IMR-90 (cell line): ENCODE measurements at regions not wholly inside any gene's neighbourhood (a gene's known extent, or its start where the extent isn't known, plus 50 kb on each side); places are given as distances from the start of the nearest gene placed in this dataset.

Experiments
- ATAC-seq: fragments of 200-7000 bp; cut with Tn5 transposase; 2 replicates; pipeline ENCODE4 v1.9.1; 2020; ENCODE audit warnings: low read depth, mild to moderate bottlenecking, moderate library complexity
- BruUV-seq: library from RNA; stranded (reverse); fragments of 400-500 nt; replicated peaks from 2 replicates; lab custom pipeline; 2021; lab: Mats Ljungman, UMichigan
- CTCF ChIA-PET: fragments of 300-600 bp; formaldehyde crosslinking; extraction: SDS; loops from one replicate; lab custom pipeline; 2021; ENCODE audit warnings: antibody characterized with exemption; lab: Yijun Ruan, JAX
- POLR2A ChIA-PET: fragments of 300-600 bp; sonication (Branson Sonifier 250); formaldehyde crosslinking; loops from one replicate; lab custom pipeline; 2022; ENCODE audit warnings: antibody characterized with exemption; ENCODE audit not compliant: unreplicated experiment; lab: Charles Lee
- DNase-seq: peaks from one replicate; pipeline ENCODE4 v3.0.0; 2013
- H2AFZ ChIP-seq: replicated peaks from 2 replicates; pipeline ENCODE3; 2013; ENCODE audit warnings: low read length, mild to moderate bottlenecking; ENCODE audit not compliant: poor library complexity
- H2AK5ac ChIP-seq: 2 replicates; pipeline ENCODE4 v1.6.1; 2013; ENCODE audit warnings: low read depth, low read length, inconsistent platforms
- H2AK9ac ChIP-seq: replicated peaks from 2 replicates; pipeline ENCODE3; 2013; ENCODE audit warnings: mild to moderate bottlenecking, low read depth, low read length, moderate library complexity; ENCODE audit not compliant: poor library complexity
- H2BK120ac ChIP-seq: 2 replicates; pipeline ENCODE4 v1.6.1; 2013; ENCODE audit warnings: low read depth, low read length, inconsistent platforms
- H2BK15ac ChIP-seq: 3 replicates; pipeline ENCODE4 v1.6.1; 2013; ENCODE audit warnings: low read depth, low read length, inconsistent platforms
- H2BK20ac ChIP-seq: 2 replicates; pipeline ENCODE4 v1.6.1; 2013; ENCODE audit warnings: low read depth, mild to moderate bottlenecking, inconsistent platforms, low read length, moderate library complexity
- H2BK5ac ChIP-seq: 2 replicates; pipeline ENCODE4 v1.6.1; 2013; ENCODE audit warnings: mild to moderate bottlenecking, low read depth, low read length, inconsistent platforms; ENCODE audit not compliant: poor library complexity, severe bottlenecking
- H3K14ac ChIP-seq: replicated peaks from 2 replicates; pipeline ENCODE4 v1.6.1; 2013; ENCODE audit warnings: low read depth, low read length, inconsistent platforms
- H3K18ac ChIP-seq: 2 replicates; pipeline ENCODE4 v1.6.1; 2013; ENCODE audit warnings: low read depth, low read length, control low read depth
- H3K23ac ChIP-seq: 2 replicates; pipeline ENCODE4 v1.6.1; 2013; ENCODE audit warnings: low read depth, low read length, inconsistent platforms
- H3K27ac ChIP-seq: 2 replicates; pipeline ENCODE4 v1.5.1; 2013; ENCODE audit warnings: mild to moderate bottlenecking, control low read depth, low read length; ENCODE audit not compliant: insufficient read depth
- H3K27me3 ChIP-seq: 2 replicates; pipeline ENCODE4 v1.6.1; 2013; ENCODE audit warnings: low read length; ENCODE audit not compliant: control insufficient read depth, insufficient read depth
- H3K36me3 ChIP-seq: 2 replicates; pipeline ENCODE4 v1.6.1; 2013; ENCODE audit warnings: low read length, mixed read lengths; ENCODE audit not compliant: control insufficient read depth, insufficient read depth
- H3K4ac ChIP-seq: 2 replicates; pipeline ENCODE4 v1.6.1; 2013; ENCODE audit warnings: low read depth, low read length, inconsistent platforms
- H3K4me1 ChIP-seq: 2 replicates; pipeline ENCODE4 v1.6.1; 2013; ENCODE audit warnings: low read length, mixed read lengths; ENCODE audit not compliant: control insufficient read depth, insufficient read depth
- H3K4me2 ChIP-seq: 2 replicates; pipeline ENCODE4 v1.6.1; 2013; ENCODE audit warnings: low read depth, mild to moderate bottlenecking, control low read depth, low read length, moderate library complexity
- H3K4me3 ChIP-seq: 2 replicates; pipeline ENCODE4 v1.5.1; 2013; ENCODE audit warnings: low read depth, mild to moderate bottlenecking, control low read depth, low read length, moderate library complexity; ENCODE audit not compliant: insufficient read depth
- H3K56ac ChIP-seq: 2 replicates; pipeline ENCODE4 v1.6.1; 2013; ENCODE audit warnings: low read length, inconsistent platforms; ENCODE audit not compliant: insufficient read depth; ENCODE audit errors: extremely low read depth
- H3K79me1 ChIP-seq, 2 experiments: 2 replicates each; pipeline ENCODE4 v1.6.1; 2013; ENCODE audit warnings: low read length in 2 of 2, inconsistent platforms in 1 of 2, low read depth in 1 of 2
- H3K9ac ChIP-seq: 2 replicates; pipeline ENCODE4 v1.6.1; 2013; ENCODE audit warnings: low read depth, low read length, control low read depth
- H3K9me1 ChIP-seq: 2 replicates; pipeline ENCODE4 v1.6.1; 2013; ENCODE audit warnings: low read length, inconsistent platforms; ENCODE audit not compliant: insufficient read depth
- H3K9me3 ChIP-seq: 2 replicates; pipeline ENCODE4 v1.6.1; 2013; ENCODE audit warnings: low read length; ENCODE audit not compliant: control insufficient read depth, insufficient read depth
- H4K20me1 ChIP-seq: 2 replicates; pipeline ENCODE4 v1.6.1; 2013; ENCODE audit warnings: low read length, inconsistent platforms; ENCODE audit not compliant: insufficient read depth
- H4K5ac ChIP-seq: 2 replicates; pipeline ENCODE4 v1.6.1; 2013; ENCODE audit warnings: mild to moderate bottlenecking, low read depth, low read length, control low read depth
- H4K8ac ChIP-seq, 2 experiments: 2 replicates each; pipeline ENCODE4 v1.6.1; 2013; ENCODE audit warnings: low read depth in 2 of 2, low read length in 2 of 2, control low read depth in 1 of 2, inconsistent platforms in 1 of 2
- H4K91ac ChIP-seq: 2 replicates; pipeline ENCODE4 v1.6.1; 2013; ENCODE audit warnings: low read depth, low read length, inconsistent platforms; ENCODE audit not compliant: insufficient read depth
- CHD1 ChIP-seq: IDR thresholded peaks from 2 replicates; pipeline ENCODE4 v1.6.1; 2012; ENCODE audit warnings: low read depth, low read length, improper control_type of control experiment
- RAD21 ChIP-seq: IDR thresholded peaks from 2 replicates; pipeline ENCODE4 v1.6.1; 2012; ENCODE audit warnings: low read length, improper control_type of control experiment
- WGBS, 2 experiments: methylation state at CpG; one replicate each; pipeline versions ENCODE4 v1.1.5 to v1.1.7; 2013; ENCODE audit warnings: missing lambda C conversion rate in 2 of 2; ENCODE audit not compliant: insufficient read length in 1 of 2; ENCODE audit errors: extremely low coverage in 2 of 2; 5-methylcytosine and 5-hydroxymethylcytosine counted together
- dilution Hi-C: fragments of 300-500 bp; cut with HindIII; formaldehyde crosslinking; loops from one replicate; pipeline ENCODE4 v1.14.3; 2018; ENCODE audit warnings: low sequenced_read_pairs; ENCODE audit not compliant: unreplicated experiment
- in situ Hi-C: fragments of 300-500 bp; cut with MboI; formaldehyde crosslinking; loops from 3 replicates; pipeline ENCODE4 v1.14.3; 2019; ENCODE audit warnings: low sequenced_read_pairs, inconsistent platforms, mixed read lengths
- intact Hi-C: fragments of 100-400 bp; cut with micrococcal nuclease; formaldehyde crosslinking; loops from 2 replicates; pipeline ENCODE4 v1.10.0; 2022

GRCh38 chr13:67772807-67773453 lies 542.8 kb upstream of the PCDH9 start:
- no peaks in the 10 kb centered on the region for H3K27me3 ChIP-seq
- no peak overlapping the region for H2BK20ac ChIP-seq
- no peak overlapping the region for H4K91ac ChIP-seq
- no peak overlapping the region for H3K27ac ChIP-seq
- H4K5ac ChIP-seq: no peak overlapping the region
- ChIA-PET CTCF (no interaction called here), POLR2A (no interaction called here)
- H4K20me1 ChIP-seq: no peaks in the 10 kb centered on the region
- in situ Hi-C loops (no loop called here), intact Hi-C loops (no loop called here), dilution Hi-C loops (no loop called here)
- no peak overlapping the region for H2AFZ ChIP-seq
- no peak overlapping the region for H3K4me3 ChIP-seq
- ATAC-seq (no peak), DNase-seq (no peak)
- no peaks in the 10 kb centered on the region for H3K9me1 ChIP-seq
- no peak overlapping the region for H2BK15ac ChIP-seq
- H3K9ac ChIP-seq: no peak overlapping the region
- no peak overlapping the region for H2AK9ac ChIP-seq
- no peak overlapping the region for H3K23ac ChIP-seq
- no peaks in the 10 kb centered on the region for H3K79me1 ChIP-seq
- H3K4me2 ChIP-seq: no peak overlapping the region
- no peak overlapping the region for H4K8ac ChIP-seq
- no peak overlapping the region for H3K14ac ChIP-seq
- no TSS peak for BruUV-seq
- no peaks in the 10 kb centered on the region for H3K36me3 ChIP-seq
- no peak overlapping the region for H2AK5ac ChIP-seq
- H3K56ac ChIP-seq: no peak overlapping the region
- no peaks in the 10 kb centered on the region for H3K4me1 ChIP-seq
- WGBS, 2 experiments: 97% methylated on average over 23 of the region's 37 CpGs; no CpG with 5 or more reads in 1 of the 2 experiments
- TF ChIP-seq CHD1 (no peak), RAD21 (no peak)
- peaks cover 8% of the 10 kb centered on the region; the same call in 1 of the 2 replicates for H3K9me3 ChIP-seq
- no peak overlapping the region for H2BK5ac ChIP-seq
- H2BK120ac ChIP-seq: no peak overlapping the region
- H3K18ac ChIP-seq: no peak overlapping the region
- no peak overlapping the region for H3K4ac ChIP-seq
